WTC11 (cell line): ENCODE measurements at regions not wholly inside any gene's neighbourhood (a gene's known extent, or its start where the extent isn't known, plus 50 kb on each side); places are given as distances from the start of the nearest gene placed in this dataset.

ENCODE experiments used
- CREB1 ChIP-seq: sonication (generic); formaldehyde crosslinking; IDR thresholded peaks from 2 replicates; pipeline ENCODE4 v1.8.0; 2023; ENCODE audit warnings: mild to moderate bottlenecking, missing genetic modification reagents
- CREM ChIP-seq: sonication (generic); formaldehyde crosslinking; IDR thresholded peaks from 2 replicates; pipeline ENCODE4 v1.8.1; 2022; ENCODE audit warnings: mild to moderate bottlenecking, missing genetic modification reagents, moderate library complexity
- ESRRA ChIP-seq: sonication (generic); formaldehyde crosslinking; IDR thresholded peaks from 2 replicates; pipeline ENCODE4 v1.8.1; 2022; ENCODE audit warnings: mild to moderate bottlenecking, missing genetic modification reagents, borderline replicate concordance
- ZNF263 ChIP-seq: sonication (generic); formaldehyde crosslinking; IDR thresholded peaks from 2 replicates; pipeline ENCODE4 v1.8.1; 2022; ENCODE audit warnings: low read depth, mild to moderate bottlenecking, moderate library complexity, missing genetic modification reagents
- ZNF317 ChIP-seq: sonication (generic); formaldehyde crosslinking; IDR thresholded peaks from 2 replicates; pipeline ENCODE4 v1.8.1; 2023; ENCODE audit warnings: low read depth, mild to moderate bottlenecking, moderate library complexity, missing genetic modification reagents, borderline replicate concordance
- TF ChIP-seq, protein P1 (sequence below): sonication (generic); formaldehyde crosslinking; IDR thresholded peaks from 2 replicates; pipeline ENCODE4 v1.8.0; 2023; ENCODE audit warnings: missing genetic modification reagents
- TF ChIP-seq, protein P2 (sequence below): fragments of 200-600 bp; IDR thresholded peaks from 2 replicates; pipeline ENCODE4 v1.8.0; 2022; ENCODE audit warnings: antibody characterized with exemption
- TF ChIP-seq, protein P3 (sequence below): sonication (generic); formaldehyde crosslinking; IDR thresholded peaks from 2 replicates; pipeline ENCODE4 v1.8.0; 2022; ENCODE audit warnings: mild to moderate bottlenecking, missing genetic modification reagents
- TF ChIP-seq, protein P4 (sequence below): fragments of 250-450 bp; sonication (Bioruptor Pico); IDR thresholded peaks from 2 replicates; pipeline ENCODE4 v2.1.2; 2022; ENCODE audit warnings: mild to moderate bottlenecking, moderate library complexity
- TF ChIP-seq, protein P5 (sequence below): sonication (generic); formaldehyde crosslinking; IDR thresholded peaks from 2 replicates; pipeline ENCODE4 v1.8.1; 2023; ENCODE audit warnings: mild to moderate bottlenecking, missing genetic modification reagents
- TF ChIP-seq, protein P6 (sequence below): fragments of 250-450 bp; sonication (Bioruptor Pico); IDR thresholded peaks from 2 replicates; pipeline ENCODE4 v1.8.0; 2021; ENCODE audit warnings: mild to moderate bottlenecking

DNA sequence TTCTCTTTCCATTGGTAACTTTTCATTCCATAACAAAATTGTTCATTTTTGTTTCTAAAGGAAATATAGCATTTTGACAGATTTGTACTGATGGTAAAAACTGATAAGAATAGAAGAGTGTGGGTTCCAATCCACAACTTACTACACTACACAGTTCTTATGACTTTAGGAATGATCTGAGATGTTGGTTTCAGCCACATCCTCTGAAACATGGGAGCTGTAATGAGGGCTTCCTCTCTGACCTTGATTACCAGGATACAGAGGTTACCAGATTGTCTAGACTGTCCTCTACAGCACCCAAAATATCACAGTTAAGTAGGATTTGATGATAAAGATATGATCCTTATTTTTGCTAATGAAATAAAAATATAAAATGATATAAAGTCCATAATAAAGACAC, 1184.6 kb downstream of the FLRT2 start:
- TF ChIP-seq, protein P1, sequence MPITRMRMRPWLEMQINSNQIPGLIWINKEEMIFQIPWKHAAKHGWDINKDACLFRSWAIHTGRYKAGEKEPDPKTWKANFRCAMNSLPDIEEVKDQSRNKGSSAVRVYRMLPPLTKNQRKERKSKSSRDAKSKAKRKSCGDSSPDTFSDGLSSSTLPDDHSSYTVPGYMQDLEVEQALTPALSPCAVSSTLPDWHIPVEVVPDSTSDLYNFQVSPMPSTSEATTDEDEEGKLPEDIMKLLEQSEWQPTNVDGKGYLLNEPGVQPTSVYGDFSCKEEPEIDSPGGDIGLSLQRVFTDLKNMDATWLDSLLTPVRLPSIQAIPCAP (CRISPR knock-in tag): no peak
- TF ChIP-seq CREB1 (no peak), ESRRA (CRISPR knock-in tag) (no peak), ZNF317 (CRISPR knock-in tag) (no peak), ZNF263 (no peak), CREM (CRISPR knock-in tag) (no peak)
- TF ChIP-seq, protein P2, sequence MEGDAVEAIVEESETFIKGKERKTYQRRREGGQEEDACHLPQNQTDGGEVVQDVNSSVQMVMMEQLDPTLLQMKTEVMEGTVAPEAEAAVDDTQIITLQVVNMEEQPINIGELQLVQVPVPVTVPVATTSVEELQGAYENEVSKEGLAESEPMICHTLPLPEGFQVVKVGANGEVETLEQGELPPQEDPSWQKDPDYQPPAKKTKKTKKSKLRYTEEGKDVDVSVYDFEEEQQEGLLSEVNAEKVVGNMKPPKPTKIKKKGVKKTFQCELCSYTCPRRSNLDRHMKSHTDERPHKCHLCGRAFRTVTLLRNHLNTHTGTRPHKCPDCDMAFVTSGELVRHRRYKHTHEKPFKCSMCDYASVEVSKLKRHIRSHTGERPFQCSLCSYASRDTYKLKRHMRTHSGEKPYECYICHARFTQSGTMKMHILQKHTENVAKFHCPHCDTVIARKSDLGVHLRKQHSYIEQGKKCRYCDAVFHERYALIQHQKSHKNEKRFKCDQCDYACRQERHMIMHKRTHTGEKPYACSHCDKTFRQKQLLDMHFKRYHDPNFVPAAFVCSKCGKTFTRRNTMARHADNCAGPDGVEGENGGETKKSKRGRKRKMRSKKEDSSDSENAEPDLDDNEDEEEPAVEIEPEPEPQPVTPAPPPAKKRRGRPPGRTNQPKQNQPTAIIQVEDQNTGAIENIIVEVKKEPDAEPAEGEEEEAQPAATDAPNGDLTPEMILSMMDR: no peak
- TF ChIP-seq, protein P3, sequence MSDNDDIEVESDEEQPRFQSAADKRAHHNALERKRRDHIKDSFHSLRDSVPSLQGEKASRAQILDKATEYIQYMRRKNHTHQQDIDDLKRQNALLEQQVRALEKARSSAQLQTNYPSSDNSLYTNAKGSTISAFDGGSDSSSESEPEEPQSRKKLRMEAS (CRISPR knock-in tag): no peak
- TF ChIP-seq, protein P4, sequence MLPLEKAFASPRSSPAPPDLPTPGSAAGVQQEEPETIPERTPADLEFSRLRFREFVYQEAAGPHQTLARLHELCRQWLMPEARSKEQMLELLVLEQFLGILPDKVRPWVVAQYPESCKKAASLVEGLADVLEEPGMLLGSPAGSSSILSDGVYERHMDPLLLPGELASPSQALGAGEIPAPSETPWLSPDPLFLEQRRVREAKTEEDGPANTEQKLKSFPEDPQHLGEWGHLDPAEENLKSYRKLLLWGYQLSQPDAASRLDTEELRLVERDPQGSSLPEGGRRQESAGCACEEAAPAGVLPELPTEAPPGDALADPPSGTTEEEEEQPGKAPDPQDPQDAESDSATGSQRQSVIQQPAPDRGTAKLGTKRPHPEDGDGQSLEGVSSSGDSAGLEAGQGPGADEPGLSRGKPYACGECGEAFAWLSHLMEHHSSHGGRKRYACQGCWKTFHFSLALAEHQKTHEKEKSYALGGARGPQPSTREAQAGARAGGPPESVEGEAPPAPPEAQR (CRISPR knock-in tag): no peak
- TF ChIP-seq, protein P5, sequence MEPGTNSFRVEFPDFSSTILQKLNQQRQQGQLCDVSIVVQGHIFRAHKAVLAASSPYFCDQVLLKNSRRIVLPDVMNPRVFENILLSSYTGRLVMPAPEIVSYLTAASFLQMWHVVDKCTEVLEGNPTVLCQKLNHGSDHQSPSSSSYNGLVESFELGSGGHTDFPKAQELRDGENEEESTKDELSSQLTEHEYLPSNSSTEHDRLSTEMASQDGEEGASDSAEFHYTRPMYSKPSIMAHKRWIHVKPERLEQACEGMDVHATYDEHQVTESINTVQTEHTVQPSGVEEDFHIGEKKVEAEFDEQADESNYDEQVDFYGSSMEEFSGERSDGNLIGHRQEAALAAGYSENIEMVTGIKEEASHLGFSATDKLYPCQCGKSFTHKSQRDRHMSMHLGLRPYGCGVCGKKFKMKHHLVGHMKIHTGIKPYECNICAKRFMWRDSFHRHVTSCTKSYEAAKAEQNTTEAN (CRISPR knock-in tag): no peak
- TF ChIP-seq, protein P6, sequence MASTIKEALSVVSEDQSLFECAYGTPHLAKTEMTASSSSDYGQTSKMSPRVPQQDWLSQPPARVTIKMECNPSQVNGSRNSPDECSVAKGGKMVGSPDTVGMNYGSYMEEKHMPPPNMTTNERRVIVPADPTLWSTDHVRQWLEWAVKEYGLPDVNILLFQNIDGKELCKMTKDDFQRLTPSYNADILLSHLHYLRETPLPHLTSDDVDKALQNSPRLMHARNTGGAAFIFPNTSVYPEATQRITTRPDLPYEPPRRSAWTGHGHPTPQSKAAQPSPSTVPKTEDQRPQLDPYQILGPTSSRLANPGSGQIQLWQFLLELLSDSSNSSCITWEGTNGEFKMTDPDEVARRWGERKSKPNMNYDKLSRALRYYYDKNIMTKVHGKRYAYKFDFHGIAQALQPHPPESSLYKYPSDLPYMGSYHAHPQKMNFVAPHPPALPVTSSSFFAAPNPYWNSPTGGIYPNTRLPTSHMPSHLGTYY (CRISPR knock-in tag): no peak
